BE2C (cell line): ENCODE measurements at regions not wholly inside any gene's neighbourhood (a gene's known extent, or its start where the extent isn't known, plus 50 kb on each side); places are given as distances from the start of the nearest gene placed in this dataset.

Experiments used
- DNase-seq: peaks from one replicate; pipeline ENCODE4 v3.0.0-alpha.2; 2020
- H3K27me3 ChIP-seq: fragments of 250-450 bp; sonication (Bioruptor Pico); 2 replicates; pipeline ENCODE4 v1.5.1; 2020; ENCODE audit warnings: mild to moderate bottlenecking
- H3K36me3 ChIP-seq: fragments of 250-450 bp; sonication (Bioruptor Pico); 2 replicates; pipeline ENCODE4 v1.5.1; 2020; ENCODE audit warnings: mild to moderate bottlenecking
- H3K4me1 ChIP-seq: fragments of 250-450 bp; sonication (Bioruptor Pico); 2 replicates; pipeline ENCODE4 v1.5.1; 2020
- H3K4me3 ChIP-seq: 2 replicates; pipeline ENCODE4 v1.5.1; 2011; ENCODE audit warnings: low read depth, low read length
- H3K9me3 ChIP-seq: fragments of 250-450 bp; sonication (Bioruptor Pico); 2 replicates; pipeline ENCODE4 v1.5.1; 2020
- CTCF ChIP-seq: IDR thresholded peaks from 2 replicates; pipeline ENCODE4 v1.5.1; 2012; ENCODE audit warnings: mild to moderate bottlenecking, low read depth, low read length

- TF ChIP-seq CTCF, result no peak
- Histone ChIP-seq H3K4me1 (no peaks in the 10 kb centered on the region), H3K27me3 (no peaks in the 10 kb centered on the region), H3K9me3 (no peaks in the 10 kb centered on the region), H3K4me3 (no peak overlapping the region), H3K36me3 (no peaks in the 10 kb centered on the region)
- no peak for DNase-seq
Measured at GRCh38 chrX:14267216-14267615, 237.5 kb upstream of the GEMIN8 start.

- no peaks in the 10 kb centered on the region for H3K27me3 ChIP-seq
- H3K4me1 ChIP-seq, result no peaks in the 10 kb centered on the region
- TF ChIP-seq CTCF, result no peak
- no peak for DNase-seq
- H3K36me3 ChIP-seq, result no peaks in the 10 kb centered on the region
- H3K9me3 ChIP-seq, result no peaks in the 10 kb centered on the region
- H3K4me3 ChIP-seq, result no peak overlapping the region
Measured at GRCh38 chrX:14266705-14267104, 237.0 kb upstream of the GEMIN8 start.

DNA sequence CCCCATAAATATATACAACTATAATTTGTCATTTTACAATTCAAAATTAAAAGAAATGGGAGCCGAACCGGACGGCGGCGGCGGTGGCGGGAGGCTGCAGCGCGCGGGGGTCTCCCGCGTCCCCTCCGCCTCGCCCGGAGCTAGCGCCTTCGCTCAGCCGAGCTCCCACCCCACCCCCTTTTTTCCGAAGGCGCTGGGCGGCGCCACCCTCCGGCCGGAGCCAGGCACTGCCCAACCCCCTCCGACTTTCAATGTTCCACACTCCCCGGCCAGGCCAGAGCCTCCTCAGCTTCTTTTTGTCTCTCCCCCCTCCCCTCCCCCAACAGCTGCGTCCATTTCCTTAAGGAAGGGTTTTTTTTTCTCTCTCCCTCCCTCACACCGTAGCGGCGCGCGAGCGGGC, 214.1 kb upstream of the GEMIN8 start:
- H3K9me3 ChIP-seq, result no peaks in the 10 kb centered on the region

DNA sequence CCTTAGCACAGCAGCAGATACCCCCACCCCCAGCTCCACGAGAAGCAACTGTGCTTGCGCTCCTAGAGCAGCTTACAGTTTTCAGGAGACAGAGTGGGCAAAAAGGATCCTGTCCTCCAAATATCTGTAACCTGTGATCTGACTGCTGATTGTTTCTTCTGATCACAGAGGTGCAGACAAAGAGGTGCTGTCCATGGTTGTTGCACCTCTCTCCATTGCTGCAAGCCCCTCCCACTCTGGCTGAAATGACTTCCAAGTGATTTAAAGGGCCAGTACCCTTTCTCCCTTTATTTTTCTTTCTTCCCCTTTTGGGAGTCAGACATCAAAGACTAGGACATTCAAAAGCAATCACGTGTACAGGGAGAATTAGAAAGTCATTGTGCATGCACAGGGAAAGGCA, 205.3 kb upstream of the GEMIN8 start:
- H3K27me3 ChIP-seq, result no peaks in the 10 kb centered on the region
- H3K4me1 ChIP-seq, result no peaks in the 10 kb centered on the region
- no peaks in the 10 kb centered on the region for H3K9me3 ChIP-seq
- no peaks in the 10 kb centered on the region for H3K36me3 ChIP-seq
- no peak for TF ChIP-seq CTCF
- H3K4me3 ChIP-seq, result no peak overlapping the region
- DNase-seq, result no peak

More for the DNA sequence above, 214.1 kb upstream of the GEMIN8 start:
- no peak overlapping the region for H3K4me3 ChIP-seq
- H3K36me3 ChIP-seq, result no peaks in the 10 kb centered on the region
- DNase-seq, result no peak
- H3K4me1 ChIP-seq, result no peaks in the 10 kb centered on the region
- no peaks in the 10 kb centered on the region for H3K27me3 ChIP-seq
- no peak for TF ChIP-seq CTCF

DNA sequence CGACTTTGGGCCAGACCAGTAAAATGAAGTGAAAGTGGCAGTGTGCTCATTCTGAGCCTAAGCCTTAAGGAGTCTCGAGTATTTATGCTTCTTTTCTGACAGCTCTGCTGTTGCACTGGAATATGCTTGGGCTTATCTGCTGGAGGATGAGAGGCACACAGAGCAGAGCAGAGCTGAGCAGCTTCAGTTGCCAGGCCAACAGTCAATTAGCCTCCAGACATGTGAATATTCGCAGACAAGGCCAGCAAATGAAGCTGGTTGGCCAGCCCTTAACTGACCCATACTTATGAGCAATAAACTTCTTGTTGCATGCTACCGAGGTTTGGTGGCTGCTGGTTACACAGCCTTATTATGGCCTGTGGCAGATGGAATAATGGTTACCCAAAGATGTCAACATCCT, 203.0 kb upstream of the GEMIN8 start:
- Histone ChIP-seq H3K27me3 (no peaks in the 10 kb centered on the region), H3K4me3 (no peak overlapping the region), H3K4me1 (no peaks in the 10 kb centered on the region), H3K36me3 (no peaks in the 10 kb centered on the region), H3K9me3 (no peaks in the 10 kb centered on the region)
- no peak for TF ChIP-seq CTCF
- DNase-seq, result no peak

- Histone ChIP-seq H3K4me1 (no peaks in the 10 kb centered on the region), H3K36me3 (no peaks in the 10 kb centered on the region), H3K4me3 (no peak overlapping the region), H3K9me3 (no peaks in the 10 kb centered on the region), H3K27me3 (no peaks in the 10 kb centered on the region)
- TF ChIP-seq CTCF, result no peak
- DNase-seq, result no peak
Measured at GRCh38 chrX:14228611-14229010, 198.9 kb upstream of the GEMIN8 start.
